GM18907 (cell line): ENCODE measurements at regions not wholly inside any gene's neighbourhood (a gene's known extent, or its start where the extent isn't known, plus 50 kb on each side); places are given as distances from the start of the nearest gene placed in this dataset.

Experiments used
- ATAC-seq: cut with Tn5 transposase; IDR thresholded peaks from one replicate; pipeline ENCODE4 v1.9.1; 2021; ENCODE audit warnings: mild to moderate bottlenecking, moderate library complexity; ENCODE audit not compliant: unreplicated experiment

- no peak for ATAC-seq
These were observed 312.6 kb upstream of the LMCD1 start for GRCh38 chr3:8189051-8189450.

DNA sequence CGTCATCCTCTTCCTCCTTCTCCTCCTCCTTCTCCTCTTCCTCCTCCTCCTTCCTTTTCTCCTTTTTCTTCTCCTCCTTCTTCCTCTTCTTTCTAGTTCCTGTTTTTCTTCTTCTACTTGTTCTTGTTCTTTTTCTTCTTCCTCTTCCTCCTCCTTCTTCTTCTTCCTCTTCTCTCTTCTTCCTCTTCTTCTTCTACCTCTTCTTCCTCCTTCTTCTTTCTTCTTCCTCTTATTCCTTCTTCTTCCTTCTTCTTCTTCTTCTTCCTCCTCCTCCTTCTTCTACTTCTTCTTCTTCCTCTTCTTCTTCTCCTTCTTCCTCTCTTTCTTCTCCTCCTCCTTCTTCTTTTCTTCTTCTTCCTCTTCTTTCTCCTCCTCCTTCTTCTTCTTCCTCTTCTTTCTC is 310.2 kb upstream of the LMCD1 start:
- no peak for ATAC-seq

DNA sequence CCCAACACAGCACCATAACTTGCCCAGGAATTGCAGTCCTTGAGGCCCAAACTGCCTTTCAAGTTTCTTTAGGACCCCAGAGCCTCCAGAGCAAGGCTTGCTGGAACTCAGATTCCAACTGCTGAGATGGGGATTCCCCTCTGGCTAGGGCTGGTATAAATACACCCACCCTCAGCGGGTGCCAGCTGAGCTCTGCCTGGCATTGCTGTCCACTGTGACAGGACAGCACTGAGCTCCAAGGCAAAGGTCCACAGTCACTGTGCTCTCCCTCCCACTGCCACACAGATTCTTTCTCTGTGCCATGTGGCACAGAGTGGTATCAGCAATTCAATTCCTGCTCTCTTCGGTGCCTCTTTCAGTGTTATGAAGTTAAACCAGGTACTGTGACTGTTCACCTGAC is 304.2 kb upstream of the LMCD1 start:
- ATAC-seq: no peak

GRCh38 chr3:8198605-8199004 is 303.0 kb upstream of the LMCD1 start:
- no peak for ATAC-seq

- ATAC-seq: no peak
These were observed 300.6 kb upstream of the LMCD1 start for GRCh38 chr3:8200996-8201395.

DNA sequence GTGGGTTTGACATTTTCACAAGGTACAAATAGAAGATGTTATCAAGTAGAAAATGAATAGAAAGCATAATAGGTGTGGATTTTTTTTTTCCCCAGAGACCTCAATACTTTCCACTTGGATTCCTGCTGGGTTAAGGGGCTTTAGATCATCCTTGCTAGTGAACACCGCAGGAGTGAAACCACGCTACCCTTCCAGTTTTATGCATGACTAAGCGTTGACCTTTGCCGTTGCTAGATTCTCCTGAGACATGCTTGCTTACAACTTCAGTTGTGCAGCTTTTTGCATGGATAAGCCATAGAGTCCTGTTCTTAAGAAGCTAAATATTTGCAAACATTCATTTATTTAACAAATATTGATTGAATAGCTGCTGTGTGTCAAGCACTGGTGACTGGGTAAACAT is 299.7 kb upstream of the LMCD1 start:
- ATAC-seq: no peak

DNA sequence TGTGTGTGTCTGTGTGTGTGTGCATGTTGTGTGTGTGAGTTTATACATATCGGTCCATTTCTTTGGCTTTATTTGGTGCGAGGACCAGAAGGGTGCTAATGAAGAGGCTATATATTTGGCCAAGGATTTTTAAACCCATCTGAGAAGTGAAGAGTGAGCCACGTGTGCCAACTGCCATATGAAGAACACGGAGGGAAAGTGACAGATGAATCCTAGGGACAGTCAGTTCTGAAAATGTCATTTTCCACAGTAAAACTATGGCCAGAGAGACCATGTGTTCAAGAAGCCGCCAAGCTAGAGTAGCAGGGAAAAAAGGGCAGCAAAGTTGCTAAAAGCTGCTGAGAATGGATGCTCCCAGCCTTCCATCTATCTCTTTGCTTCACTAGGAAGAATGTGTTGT is 297.3 kb upstream of the LMCD1 start:
- no peak for ATAC-seq

DNA sequence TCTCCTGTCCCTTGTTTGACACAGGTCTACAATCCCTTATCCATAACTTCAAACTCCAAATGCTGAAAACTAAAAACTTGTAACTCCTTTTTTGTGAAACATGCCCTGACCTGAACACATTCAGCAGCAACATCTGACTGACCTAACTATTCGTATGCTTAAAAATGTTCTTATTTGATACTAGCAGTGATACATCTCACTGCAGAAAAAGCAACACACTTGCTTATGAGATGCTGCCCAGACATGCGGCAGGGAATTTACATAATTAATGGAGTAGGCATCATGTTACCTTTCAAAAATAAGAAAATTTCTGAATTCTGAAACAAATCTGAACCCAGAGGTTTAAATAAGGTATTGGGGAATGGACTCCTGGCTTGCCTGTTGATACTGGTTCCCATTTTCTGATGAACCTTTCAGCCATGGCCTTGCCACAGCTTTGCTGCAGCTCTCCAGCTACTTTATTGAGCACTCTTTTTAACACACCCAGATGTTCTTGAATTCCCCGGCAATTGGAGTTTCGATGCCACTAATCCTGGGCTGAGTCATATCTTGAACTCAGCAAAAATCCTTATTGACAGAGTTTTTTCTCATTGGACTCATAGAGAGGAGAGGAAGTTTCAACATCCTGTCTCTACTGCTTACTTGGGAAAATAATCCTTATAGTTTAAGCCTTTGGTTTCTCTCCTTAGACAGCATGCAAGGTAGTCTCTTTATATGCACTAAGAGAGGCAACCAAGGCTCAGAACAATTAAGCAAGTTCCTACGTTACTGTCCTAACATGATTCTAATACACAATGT is 296.6 kb upstream of the LMCD1 start:
- no peak for ATAC-seq

DNA sequence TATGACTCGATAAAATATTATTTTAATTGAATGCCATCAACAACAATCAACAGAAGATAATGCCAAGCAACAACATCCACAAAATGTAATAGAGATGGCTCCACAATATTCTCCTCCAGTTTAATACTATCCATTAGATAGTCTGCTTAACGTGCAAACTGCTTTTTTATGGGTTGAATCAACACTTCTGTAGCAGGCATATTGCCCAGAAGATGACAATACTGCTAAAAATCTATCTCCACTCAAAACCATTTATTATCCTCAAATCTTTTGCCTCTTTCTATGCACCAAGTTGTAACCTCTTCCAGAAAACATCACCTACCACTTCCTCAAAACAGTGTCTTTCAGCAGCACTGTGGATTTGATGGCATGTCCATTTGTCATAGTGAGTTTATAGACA is 295.7 kb upstream of the LMCD1 start:
- ATAC-seq: no peak

DNA sequence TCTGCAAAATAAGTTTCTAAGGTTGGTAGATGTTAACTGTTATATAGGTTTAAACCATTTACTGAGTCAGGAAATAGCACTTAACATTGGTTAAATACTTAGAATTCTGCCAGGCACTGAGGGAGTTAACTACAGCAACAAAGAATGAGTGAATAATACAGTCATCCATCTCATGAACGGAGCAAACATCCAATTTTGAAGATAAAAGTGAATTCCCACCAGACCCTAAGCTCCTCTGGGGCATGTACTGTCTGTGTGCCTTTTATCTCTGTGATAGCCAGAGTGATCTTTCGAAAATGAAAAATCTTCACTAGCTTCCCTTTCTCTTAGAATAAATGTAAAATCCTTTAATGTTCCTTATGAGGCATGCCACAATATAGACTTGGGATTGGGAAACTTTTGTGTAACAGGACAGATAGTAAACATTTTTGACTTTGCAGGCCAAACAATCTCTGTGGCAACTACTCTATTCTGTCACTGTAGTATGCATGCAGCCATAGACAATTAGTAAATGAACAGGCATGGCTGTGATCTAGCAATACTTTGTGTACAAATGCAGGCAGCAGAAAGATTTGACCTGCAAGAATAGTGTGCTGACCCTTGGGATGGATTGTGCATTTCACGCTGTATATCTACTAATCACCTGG is 294.5 kb upstream of the LMCD1 start:
- no peak for ATAC-seq

- no peak for ATAC-seq
These were observed 290.7 kb upstream of the LMCD1 start for GRCh38 chr3:8210882-8211341.

DNA sequence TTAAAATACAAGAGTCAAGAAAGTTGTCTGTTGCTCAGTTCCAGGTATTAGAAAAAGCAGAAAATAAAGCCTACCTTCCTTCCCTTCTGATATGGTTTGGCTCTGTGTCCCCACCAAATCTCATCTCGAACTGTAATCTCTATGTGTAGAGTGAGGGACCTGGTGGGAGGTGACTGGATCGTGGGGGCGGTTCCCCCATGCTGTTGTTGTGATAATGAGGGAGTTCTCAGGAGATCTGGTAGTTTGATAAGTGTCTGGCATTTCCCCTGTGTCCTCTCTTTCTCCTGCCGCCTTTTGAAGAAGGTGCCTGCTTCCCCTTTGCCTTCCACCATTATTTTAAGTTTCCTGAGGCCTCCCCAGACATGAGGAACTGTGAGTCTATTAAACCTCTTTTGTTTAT is 288.8 kb upstream of the LMCD1 start:
- ATAC-seq: no peak

GRCh38 chr3:8213286-8213685 is 288.3 kb upstream of the LMCD1 start:
- ATAC-seq: no peak

- no peak for ATAC-seq
These were observed 285.8 kb upstream of the LMCD1 start for GRCh38 chr3:8215821-8216220.

GRCh38 chr3:8218353-8218940 is 283.2 kb upstream of the LMCD1 start:
- no peak for ATAC-seq

DNA sequence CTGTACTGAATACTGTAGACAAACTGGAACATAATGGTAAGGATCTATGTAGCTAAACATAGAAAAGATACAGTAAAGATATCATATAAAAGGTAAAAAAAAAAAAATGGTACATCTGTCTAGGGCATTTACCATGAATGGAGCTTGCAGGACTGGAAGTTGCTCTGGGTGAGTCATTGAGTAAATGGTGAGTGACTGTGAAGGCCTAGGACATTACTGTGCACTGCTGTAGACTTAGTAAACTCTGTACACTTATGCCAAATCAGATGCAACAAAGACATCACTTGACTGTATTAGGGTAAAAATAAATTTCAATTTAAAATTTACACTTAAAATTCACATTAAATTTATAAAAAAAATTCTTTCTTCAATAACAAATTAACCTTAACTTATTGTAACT is 281.3 kb upstream of the LMCD1 start:
- ATAC-seq: no peak

- ATAC-seq: no peak
These were observed 277.9 kb upstream of the LMCD1 start for GRCh38 chr3:8223766-8224165.

GRCh38 chr3:8224941-8225340 is 276.7 kb upstream of the LMCD1 start:
- ATAC-seq: no peak

DNA sequence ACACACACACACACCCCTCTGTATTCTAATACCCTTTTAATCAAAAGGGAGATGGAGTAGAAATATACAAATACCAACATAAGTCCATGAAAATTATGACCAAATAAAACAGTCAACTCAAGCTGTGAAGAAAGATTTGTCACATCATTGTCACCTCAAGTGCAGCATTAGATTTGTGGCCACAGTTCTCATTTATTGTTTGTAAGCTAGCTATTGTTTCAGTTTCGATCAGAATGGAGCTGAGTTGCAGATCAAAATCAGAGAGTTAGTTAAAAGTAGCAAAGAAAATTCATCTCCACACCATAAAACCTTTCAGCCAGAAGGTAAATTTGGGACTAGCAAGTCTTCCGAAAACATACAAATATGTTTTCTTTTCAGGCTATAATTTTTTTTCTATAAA is 267.7 kb upstream of the LMCD1 start:
- ATAC-seq: no peak

DNA sequence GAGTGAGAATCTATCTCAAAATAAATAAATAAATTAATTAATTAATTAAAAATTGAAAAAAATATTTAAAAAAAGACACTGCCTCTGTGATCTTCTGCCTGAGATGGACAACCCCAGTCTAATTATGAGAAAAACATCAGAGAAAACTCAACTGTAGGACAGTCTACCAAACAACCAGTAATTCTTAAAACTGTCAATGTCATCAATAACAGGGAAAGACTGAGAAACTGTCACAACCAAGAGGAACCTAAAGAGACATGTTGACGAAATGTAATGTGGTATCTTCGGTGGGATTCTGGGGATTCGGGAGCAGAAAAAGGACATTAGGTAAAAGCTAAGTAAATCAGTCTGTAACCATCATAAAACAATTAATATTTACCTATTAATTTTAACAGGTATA is 265.4 kb upstream of the LMCD1 start:
- no peak for ATAC-seq

DNA sequence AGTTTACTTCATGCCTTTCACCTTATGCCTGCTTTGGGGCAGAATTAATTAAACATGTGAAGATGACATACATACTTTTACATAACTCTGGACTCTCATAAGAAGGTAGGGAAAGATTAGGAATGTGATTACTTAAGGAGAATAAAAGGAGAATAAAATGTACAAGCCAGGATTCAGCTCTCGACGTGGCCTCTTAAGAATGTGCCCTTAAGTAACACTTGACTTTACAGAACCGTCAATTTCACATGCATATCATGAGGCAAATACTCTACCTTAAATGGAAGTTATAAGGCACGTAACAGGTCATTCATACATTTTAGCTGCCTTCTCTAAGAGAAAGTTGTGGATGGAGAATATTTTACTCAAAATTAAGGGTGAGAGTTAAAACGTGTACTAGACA is 263.7 kb upstream of the LMCD1 start:
- no peak for ATAC-seq

DNA sequence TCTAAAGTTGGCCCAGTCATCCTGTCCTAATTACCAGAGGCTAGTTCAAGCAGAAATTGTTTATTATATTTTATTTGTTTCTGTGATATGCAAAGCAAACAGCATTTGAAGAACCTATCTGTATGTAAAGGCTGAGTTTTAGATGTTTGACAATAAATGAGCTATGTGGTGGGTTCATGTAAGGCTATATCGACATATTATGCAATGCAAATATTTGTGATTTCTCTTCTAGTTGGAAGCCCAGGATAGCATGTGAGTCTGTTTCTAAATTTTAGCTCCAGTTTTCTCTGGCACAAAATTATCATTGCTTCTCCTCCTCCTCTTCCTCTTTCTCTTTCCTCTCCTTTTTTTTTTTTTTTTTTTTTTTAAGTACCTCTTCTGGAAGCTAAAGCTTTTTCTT is 263.2 kb upstream of the LMCD1 start:
- ATAC-seq: no peak
